NCI-H510A (cell line): ENCODE measurements at regions not wholly inside any gene's neighbourhood (a gene's known extent, or its start where the extent isn't known, plus 50 kb on each side); places are given as distances from the start of the nearest gene placed in this dataset.

Source experiments
- DNase-seq: peaks from one replicate; lab custom pipeline; 2025; lab: John Stamatoyannopoulos, UW

GRCh38 chr4:46684041-46684440 is 225.0 kb downstream of the COX7B2 start:
- DNase-seq: no peak

- DNase-seq: no peak
Observed at GRCh38 chr4:46676364-46676763, 232.7 kb downstream of the COX7B2 start.

GRCh38 chr4:46674326-46674725 is 234.7 kb downstream of the COX7B2 start:
- DNase-seq: no peak

GRCh38 chr4:46667790-46668189 is 241.3 kb downstream of the COX7B2 start:
- DNase-seq: no peak

- DNase-seq: no peak
Observed at GRCh38 chr4:46656071-46656470, 253.0 kb downstream of the COX7B2 start.

GRCh38 chr4:46653842-46654241 is 255.2 kb downstream of the COX7B2 start:
- DNase-seq: no peak

- DNase-seq: no peak
Observed at GRCh38 chr4:46649390-46649789, 259.5 kb upstream of the GABRA2 start.

- DNase-seq: peak; percentile 5
Observed at GRCh38 chr4:46648088-46648744, 258.3 kb upstream of the GABRA2 start.

- DNase-seq: no peak
Observed at GRCh38 chr4:46645126-46645525, 255.2 kb upstream of the GABRA2 start.
